Esophagus muscularis mucosa (tissue), 4 donors: ENCODE measurements at regions not wholly inside any gene's neighbourhood (a gene's known extent, or its start where the extent isn't known, plus 50 kb on each side); places are given as distances from the start of the nearest gene placed in this dataset.

ENCODE experiments used
- DNase-seq: peaks from one replicate; pipeline ENCODE4 v3.0.0-alpha.2; 2017; ENCODE audit errors: extremely low spot score
- H3K27ac ChIP-seq, 4 donors: fragments of 200-600 bp; sonication (generic); replicated peaks in 1 of 4; 1 replicate in 3 of 4; 2 replicates in 1 of 4; pipeline ENCODE4 v1.5.1; 2016 to 2019; ENCODE audit warnings: mild to moderate bottlenecking in 1 of 4
- H3K27me3 ChIP-seq, 4 donors: fragments of 200-600 bp; sonication (generic); one replicate each; pipeline versions ENCODE4 v1.5.1 to v1.6.0; 2016 to 2019
- H3K36me3 ChIP-seq, 4 donors: fragments of 200-600 bp; sonication (generic); one replicate each; pipeline ENCODE4 v1.5.1; 2016 to 2019
- H3K4me1 ChIP-seq, 4 donors: fragments of 200-600 bp; sonication (generic); one replicate each; pipeline ENCODE4 v1.5.1; 2016 to 2019
- H3K4me3 ChIP-seq, 4 donors: fragments of 200-600 bp; sonication (generic); 1 replicate in 2 of 4; 2 replicates in 2 of 4; pipeline ENCODE4 v1.5.1; 2016 to 2019; ENCODE audit warnings: mild to moderate bottlenecking in 4 of 4, moderate library complexity in 1 of 4
- H3K9me3 ChIP-seq, 4 donors: fragments of 200-600 bp; sonication (generic); 1 replicate in 3 of 4; 2 replicates in 1 of 4; pipeline ENCODE4 v1.5.1; 2016 to 2019
- CTCF ChIP-seq, 3 experiments: fragments of 200-600 bp in 2 of 3; fragments of 450-650 bp in 1 of 3; sonication (generic) in 2 of 3; IDR thresholded peaks; one replicate each; pipeline ENCODE4 v1.5.1; 2017 to 2019; ENCODE audit warnings: antibody characterized with exemption in 3 of 3, mild to moderate bottlenecking in 2 of 3, moderate library complexity in 1 of 3
- EP300 ChIP-seq: sonication (generic); formaldehyde crosslinking; IDR thresholded peaks from one replicate; pipeline ENCODE4 v1.6.1; 2017; ENCODE audit warnings: antibody characterized with exemption
- POLR2A ChIP-seq: fragments of 450-650 bp; IDR thresholded peaks from one replicate; pipeline ENCODE4 v1.6.1; 2017; ENCODE audit warnings: antibody characterized with exemption, moderate library complexity, mild to moderate bottlenecking, low read depth
- POLR2AphosphoS5 ChIP-seq, 2 donors: sonication (generic); formaldehyde crosslinking; IDR thresholded peaks; one replicate each; pipeline ENCODE4 v1.6.1; 2017; ENCODE audit warnings: antibody characterized with exemption in 2 of 2
- WGBS: methylation state at CpG from one replicate; pipeline ENCODE4 v1.1.5; 2018; 5-methylcytosine and 5-hydroxymethylcytosine counted together
- intact Hi-C: fragments of 100-400 bp; cut with DNase I; formaldehyde crosslinking; loops from one replicate; pipeline ENCODE4 v1.15.1; 2023

GRCh38 chr1:43065191-43065590 is 106.5 kb upstream of the SLC2A1 start:
- H3K4me3 ChIP-seq, result no peak overlapping the region
- H3K36me3 ChIP-seq, result no peaks in the 10 kb centered on the region
- H3K4me1 ChIP-seq, result peaks cover 5 to 23% (median 14%) of the 10 kb centered on the region in 4 donors
- no peaks in the 10 kb centered on the region for H3K9me3 ChIP-seq
- peaks cover 0 to 7% (median 0%) of the 10 kb centered on the region in 4 donors for H3K27me3 ChIP-seq
- intact Hi-C loops, result no loop called here
- DNase-seq, result no peak
- TF ChIP-seq EP300 (no peak), POLR2A (no peak), CTCF (IDR thresholded peaks at IDR 0.05) (no peak), POLR2AphosphoS5 (IDR thresholded peaks at IDR 0.05) (no peak)
- WGBS, result 100% methylated on average over 3 of the region's 5 CpGs
- H3K27ac ChIP-seq, result no peak overlapping the region

GRCh38 chr1:43063394-43064219 is 104.9 kb upstream of the SLC2A1 start:
- Histone ChIP-seq H3K36me3 (no peaks in the 10 kb centered on the region), H3K27ac (no peak overlapping the region), H3K27me3 (peaks cover 0 to 16% (median 0%) of the 10 kb centered on the region in 4 donors), H3K4me3 (no peak overlapping the region), H3K9me3 (no peaks in the 10 kb centered on the region), H3K4me1 (peaks cover 3 to 15% (median 12%) of the 10 kb centered on the region in 4 donors)
- 85% methylated on average over 10 of the region's 10 CpGs for WGBS
- no peak for TF ChIP-seq EP300
- no peak for TF ChIP-seq POLR2A
- TF ChIP-seq CTCF (IDR thresholded peaks at IDR 0.05), result no peak
- DNase-seq, result no peak
- intact Hi-C loops, result no loop called here

GRCh38 chr1:43062527-43063095 is 103.9 kb upstream of the SLC2A1 start:
- TF ChIP-seq POLR2AphosphoS5 (IDR thresholded peaks at IDR 0.05) (no peak), POLR2A (no peak), CTCF (IDR thresholded peaks at IDR 0.05) (no peak), EP300 (no peak)
- Histone ChIP-seq H3K36me3 (no peaks in the 10 kb centered on the region), H3K27me3 (peaks cover 0 to 20% (median 0%) of the 10 kb centered on the region in 4 donors), H3K27ac (no peak overlapping the region), H3K4me3 (no peak overlapping the region), H3K9me3 (no peaks in the 10 kb centered on the region), H3K4me1 (peaks cover under 1 to 8% (median 5%) of the 10 kb centered on the region in 4 donors)
- 90% methylated on average over 12 of the region's 12 CpGs for WGBS
- no peak for DNase-seq
- intact Hi-C loops, result no loop called here

- no peaks in the 10 kb centered on the region for H3K36me3 ChIP-seq
- H3K4me3 ChIP-seq, result no peak overlapping the region
- WGBS, result 77% methylated on average over 3 of the region's 3 CpGs
- no peak overlapping the region for H3K27ac ChIP-seq
- H3K4me1 ChIP-seq, result peaks cover 2 to 8% (median 5%) of the 10 kb centered on the region in 4 donors
- DNase-seq, result no peak
- TF ChIP-seq EP300 (no peak), POLR2A (no peak), CTCF (IDR thresholded peaks at IDR 0.05) (no peak)
- H3K9me3 ChIP-seq, result no peaks in the 10 kb centered on the region
- intact Hi-C loops, result no loop called here
- H3K27me3 ChIP-seq, result peaks cover 0 to 20% (median 0%) of the 10 kb centered on the region in 4 donors
Measured at GRCh38 chr1:43061757-43062156, 103.1 kb upstream of the SLC2A1 start.
